HG03196 (cell line): ENCODE measurements at regions not wholly inside any gene's neighbourhood (a gene's known extent, or its start where the extent isn't known, plus 50 kb on each side); places are given as distances from the start of the nearest gene placed in this dataset.

Experiments used
- ATAC-seq: cut with Tn5 transposase; IDR thresholded peaks from one replicate; pipeline ENCODE4 v1.9.1; 2021; ENCODE audit not compliant: unreplicated experiment

DNA sequence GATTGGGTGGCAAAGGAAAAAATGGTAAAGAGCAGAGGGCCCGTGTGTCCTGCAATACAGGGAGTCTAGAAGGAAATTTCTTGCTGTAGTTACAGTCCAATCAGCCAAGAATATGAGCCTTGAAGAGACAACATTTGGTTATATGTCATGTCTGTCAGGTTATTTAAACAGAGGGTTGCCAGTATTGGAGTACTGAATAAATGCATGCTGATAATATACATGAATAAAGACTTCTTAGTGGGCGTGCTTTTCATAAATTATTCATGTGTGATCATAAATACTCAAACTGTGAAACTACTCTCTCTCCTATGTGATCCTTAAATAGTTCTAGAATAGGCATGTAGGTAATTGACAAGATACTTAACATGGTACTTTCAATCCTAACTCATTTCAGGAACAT is 249.0 kb downstream of the CRPPA start:
- no peak for ATAC-seq

DNA sequence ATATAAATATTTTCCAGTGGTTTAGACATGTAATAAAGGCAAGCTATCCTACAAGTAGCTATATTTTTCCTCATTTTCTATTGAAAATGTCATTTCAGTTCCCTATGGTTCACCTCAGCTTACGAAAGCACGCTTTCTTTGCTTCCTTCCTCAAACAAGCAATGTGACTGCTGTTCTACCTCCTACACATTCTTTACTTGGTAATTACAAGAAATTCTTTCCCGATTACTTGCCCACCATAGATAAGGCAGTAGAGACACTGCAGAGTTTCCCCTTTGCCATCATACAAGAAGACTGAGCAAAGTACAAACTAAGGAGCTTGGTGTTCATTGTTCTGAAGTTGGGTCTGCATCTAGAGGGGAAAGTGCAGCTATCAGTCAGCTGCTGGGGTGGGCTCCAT is 249.4 kb downstream of the CRPPA start:
- ATAC-seq: no peak

DNA sequence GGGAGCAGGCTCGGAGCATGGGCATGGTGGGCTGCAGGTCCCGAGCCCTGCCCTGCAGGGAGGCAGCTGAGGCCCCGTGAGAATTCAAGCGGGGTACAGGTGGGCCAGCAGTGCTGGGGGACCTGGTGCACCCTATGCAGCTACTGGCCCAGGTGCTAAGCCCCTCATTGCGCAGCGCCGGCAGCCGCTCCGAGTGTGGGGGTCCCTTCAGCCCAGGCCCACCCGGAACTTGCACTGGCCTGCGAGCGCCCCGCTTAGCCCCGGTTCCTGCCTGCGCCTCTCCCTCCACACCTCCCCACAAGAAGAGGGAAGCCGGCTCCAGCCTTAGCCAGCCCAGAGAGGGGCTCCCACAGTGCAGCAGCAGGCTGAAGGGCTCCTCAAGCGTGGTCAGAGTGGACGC is 250.7 kb downstream of the CRPPA start:
- no peak for ATAC-seq

DNA sequence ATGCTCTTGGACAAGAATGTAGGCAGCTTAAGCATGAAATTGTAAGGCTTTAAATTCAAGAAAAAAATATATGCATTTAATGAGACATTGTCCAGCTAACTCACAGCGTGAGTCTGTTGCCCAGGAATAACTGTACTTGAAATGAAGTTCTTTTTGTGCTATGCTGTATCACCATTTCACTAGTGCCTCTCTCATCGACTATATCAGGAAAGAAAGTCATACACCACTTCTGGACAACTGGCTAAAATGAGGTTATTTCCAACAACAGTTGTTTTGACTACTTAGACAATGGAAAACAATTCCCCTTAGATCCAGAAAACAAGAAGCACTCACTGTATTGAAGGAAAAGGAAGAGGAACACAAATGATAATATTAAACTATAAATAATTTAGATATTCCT is 251.8 kb downstream of the CRPPA start:
- ATAC-seq: no peak

DNA sequence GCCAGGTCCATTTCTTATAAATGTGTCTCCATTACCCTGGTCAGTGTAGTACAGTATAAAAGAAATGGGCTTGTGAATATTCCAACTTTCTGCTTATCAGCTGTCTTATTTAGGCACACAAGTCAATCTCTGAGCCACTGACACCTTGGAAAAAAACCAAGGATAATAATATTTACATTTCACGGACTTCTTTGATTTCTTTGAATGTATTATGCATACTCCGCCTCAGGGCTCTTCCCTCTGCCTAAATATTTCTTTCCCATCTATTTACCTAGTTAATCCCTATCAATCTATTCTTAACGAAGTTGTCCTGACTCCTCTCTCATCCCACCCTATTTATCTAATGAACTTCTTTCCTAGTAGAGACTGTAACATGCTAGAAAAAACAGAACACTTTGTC is 253.8 kb downstream of the CRPPA start:
- ATAC-seq: no peak

DNA sequence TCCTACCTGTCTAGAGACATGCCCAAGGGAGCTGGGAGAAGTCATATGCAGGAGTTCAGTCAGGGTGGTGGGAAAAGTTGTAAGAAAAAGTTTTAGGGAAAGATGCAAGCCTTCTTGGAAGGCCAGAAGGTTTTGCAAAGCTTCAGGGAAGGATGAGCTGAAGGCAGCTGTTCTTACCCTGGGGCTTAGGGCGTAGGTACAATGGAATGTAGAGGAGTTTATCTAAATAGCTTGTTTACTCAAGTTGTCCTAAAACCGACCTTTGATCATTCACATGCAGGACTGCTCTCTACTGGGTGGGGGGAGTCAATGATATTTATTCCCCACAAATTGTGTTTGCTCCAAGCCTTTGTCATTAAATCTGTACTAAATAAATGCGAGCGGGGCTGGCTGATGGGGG is 277.0 kb downstream of the CRPPA start:
- no peak for ATAC-seq

DNA sequence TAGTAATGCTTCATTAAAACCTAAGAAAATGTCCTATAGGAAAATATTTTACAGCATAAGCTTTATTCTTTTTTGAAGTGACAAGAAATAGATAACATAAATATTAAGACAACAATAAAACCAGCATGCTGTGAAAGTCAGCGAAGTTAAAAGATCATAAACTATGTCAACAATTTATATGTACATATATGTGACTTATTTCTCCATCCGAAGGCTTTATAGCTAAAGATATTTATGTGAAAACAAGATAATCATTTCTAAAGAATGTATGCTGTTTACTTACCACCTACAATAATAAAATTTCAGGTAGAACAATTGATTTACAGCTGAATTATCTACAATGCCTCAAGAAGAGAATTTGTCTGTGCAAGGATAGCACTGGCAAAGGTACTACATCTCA is 283.4 kb downstream of the CRPPA start:
- no peak for ATAC-seq

DNA sequence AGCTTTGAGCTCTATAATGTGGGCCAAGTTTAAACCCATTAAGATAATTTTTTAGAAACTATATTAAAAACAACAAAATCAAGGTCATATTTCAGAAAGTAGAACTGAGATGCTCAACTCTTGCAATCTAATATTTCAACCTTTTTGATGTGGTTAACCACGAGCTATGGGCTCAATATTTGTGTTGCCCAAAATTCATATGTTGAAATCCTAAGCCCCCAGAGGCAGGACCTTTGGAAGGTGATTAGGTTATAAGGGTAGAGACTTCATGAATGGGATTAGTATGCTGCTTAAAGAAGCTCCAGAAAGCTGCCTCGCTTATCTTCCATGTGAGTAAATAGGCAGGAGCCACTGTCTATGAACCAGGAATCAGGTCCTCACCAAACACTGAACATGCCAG is 284.4 kb downstream of the CRPPA start:
- no peak for ATAC-seq

DNA sequence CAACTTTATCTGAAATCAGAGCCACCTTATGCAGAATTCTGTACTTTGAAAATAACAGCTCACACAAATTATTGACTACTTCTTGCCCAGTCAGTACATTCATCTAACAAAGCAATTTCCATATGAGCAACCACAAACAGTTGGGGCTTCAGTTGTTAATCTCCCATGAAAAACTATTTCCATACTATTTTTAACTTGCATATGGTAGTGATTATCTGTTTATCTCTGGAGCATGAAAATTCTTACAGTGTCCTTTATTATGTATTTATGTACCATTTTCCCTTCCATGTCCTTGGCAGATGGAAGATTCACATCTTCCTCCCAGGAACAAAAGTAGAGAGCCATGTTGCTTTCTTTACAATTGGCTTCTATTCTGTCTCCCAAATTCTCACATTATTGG is 285.7 kb downstream of the CRPPA start:
- ATAC-seq: no peak

DNA sequence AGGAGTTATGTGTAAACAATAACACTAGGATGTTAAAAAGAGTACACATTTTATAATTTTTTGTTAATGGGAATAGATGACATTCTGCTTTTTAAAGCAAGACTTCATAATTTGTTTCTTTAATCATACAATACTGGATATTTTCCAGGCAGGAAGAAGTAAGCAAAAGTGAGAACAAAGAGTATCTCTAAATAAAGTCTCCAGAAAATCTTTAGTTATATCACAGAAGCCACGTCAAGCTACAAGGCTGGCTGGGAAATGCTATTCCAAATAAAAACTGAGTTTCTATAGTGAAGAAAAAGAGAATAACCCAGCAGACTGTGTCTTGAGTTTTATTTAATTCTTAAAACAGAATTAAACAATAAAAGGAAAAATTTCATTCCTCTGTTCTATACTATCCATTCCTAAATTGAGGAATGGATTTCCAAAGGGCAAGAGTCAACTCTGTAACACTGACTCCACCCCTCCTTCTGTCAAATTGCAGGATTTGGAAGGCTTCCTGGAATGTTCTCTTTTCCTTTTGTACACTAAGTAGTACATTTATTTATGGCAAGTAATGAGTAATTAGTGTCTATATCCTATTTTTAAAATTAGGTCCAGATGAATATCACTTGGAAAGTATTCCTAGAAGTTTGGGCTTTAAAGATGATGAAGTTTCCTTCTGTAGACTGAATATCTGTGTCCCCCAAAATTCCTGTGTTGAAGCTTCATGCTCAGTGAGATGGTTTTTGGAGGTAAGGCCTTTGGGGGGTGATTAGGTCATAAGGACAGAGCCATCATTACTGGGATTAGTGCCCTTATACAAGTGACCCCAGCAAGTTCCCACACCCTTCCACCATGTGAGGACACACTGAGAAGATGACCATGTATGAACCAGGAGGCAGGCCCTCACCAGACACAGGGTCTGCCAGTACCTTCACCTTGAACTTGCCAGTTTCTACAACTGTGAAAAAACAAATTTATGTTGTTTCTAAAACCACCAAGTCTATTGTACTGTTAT is 290.9 kb downstream of the CRPPA start:
- ATAC-seq: no peak

DNA sequence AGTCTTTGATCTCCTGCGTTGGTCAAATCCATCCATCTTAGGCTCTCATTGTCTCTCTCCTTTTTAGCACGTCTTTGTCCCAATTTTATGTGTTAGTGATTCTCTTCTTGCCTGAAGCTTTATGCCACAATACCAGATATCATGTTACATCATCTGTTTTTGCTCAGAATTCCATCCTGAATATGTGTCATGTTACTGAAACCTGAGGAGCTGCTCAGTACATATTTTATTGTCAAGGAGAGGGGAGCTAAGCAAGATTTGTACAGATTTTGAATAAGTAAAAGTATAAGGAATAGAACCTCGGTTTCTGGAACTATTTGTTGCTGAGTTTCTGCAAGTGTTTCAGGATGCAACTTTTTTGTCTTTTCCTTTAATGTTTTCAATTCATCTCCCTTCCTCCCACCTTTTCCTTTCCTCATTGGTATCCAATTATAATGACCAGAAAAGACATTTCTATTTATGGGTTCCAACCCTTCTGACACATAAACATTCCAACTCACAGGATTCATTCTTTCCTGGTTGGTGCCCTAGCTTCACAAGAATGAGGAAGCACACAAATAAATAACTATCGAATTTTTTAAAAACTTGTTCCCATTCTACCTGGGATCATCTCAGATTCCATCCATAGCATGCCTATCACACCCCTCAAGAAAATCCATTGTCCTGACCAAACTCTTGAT is 291.8 kb downstream of the CRPPA start:
- no peak for ATAC-seq

DNA sequence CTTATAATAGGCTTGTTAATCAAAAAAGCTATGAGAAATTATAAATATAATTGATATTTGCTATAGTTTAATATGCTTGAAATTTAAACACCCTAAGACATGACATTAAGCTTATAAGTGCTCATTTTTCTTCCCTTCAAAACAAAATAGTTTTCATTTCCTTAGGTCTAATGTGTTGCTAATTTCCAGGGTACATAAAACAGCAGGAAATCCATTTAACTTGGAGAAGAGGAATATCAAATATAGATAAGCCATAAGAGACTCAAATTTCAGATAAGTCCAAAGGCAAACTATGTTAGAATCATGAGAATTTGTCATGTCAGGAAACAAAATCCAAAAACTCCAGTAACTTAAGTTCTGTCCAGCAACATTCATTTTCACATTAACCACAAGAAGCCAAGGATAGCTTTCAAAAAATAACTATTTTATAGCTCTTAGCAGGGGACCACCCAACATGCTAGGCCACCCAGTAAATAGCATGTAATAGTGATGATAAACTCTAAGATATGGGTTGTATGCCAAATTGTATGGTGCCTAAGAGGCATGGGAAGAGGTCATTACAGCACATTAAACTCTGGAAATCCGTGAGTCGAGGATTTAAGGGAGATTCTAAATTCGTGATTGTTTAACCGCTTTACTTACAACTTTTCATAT is 298.1 kb downstream of the CRPPA start:
- ATAC-seq: no peak

DNA sequence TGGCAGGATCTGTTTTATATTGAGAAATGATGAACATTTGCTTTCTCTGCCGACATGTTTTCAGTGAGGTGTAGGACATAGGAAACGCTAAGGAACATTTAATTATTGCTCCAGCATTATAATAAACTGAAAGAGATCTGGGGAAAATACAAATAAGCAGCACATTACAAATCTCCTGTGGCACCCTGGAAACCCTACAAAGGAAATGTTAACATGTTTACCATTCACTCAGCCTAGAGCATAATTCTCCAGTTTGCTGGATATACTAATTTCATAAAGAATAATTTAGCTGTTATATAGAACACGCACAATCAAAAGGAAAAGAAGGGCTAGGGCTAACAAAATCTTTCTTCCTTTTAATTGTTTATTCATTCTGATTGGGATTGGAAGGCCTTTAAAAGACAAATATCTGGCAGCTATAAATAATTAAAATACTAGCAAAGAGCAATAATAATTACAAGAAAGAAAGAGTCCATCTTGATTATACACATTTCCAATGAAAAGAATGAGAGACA is 299.4 kb downstream of the CRPPA start:
- no peak for ATAC-seq

DNA sequence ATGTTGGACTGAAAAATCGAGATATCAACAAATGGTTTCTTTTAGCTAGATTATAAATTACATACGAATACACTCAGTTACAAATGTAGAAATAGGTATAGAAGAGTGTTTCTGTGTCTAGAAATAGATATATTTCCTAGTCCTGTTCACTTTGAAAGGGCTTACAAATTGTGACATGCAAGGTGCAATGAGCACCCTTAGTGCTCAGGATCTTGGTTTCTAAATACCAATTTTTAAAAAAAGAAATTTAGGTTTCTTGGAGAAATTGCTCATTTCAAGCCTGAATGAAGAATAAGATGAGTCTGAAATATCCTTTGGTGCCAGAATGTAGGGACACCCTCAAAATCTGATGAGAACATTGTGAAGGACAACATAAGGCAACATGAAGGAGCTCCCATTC is 306.0 kb downstream of the CRPPA start:
- ATAC-seq: no peak

DNA sequence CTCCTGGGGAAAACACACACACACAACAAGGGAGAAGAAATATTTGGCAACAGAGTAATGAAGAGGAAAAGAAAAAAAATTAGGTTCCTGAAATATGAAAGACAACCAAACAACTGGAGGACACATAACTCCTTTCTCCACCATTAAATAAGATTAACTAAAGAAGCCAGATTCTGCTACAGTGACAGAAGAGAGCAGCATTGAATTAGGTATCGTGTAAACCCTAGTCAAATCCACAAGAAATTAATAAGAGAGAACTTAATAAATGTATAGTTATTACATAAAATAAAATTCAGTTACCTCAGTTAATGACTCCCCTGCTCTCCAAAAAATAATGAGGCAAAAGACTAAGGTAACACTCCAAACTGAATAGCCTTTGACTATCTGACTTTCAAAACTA is 306.7 kb downstream of the CRPPA start:
- ATAC-seq: no peak

DNA sequence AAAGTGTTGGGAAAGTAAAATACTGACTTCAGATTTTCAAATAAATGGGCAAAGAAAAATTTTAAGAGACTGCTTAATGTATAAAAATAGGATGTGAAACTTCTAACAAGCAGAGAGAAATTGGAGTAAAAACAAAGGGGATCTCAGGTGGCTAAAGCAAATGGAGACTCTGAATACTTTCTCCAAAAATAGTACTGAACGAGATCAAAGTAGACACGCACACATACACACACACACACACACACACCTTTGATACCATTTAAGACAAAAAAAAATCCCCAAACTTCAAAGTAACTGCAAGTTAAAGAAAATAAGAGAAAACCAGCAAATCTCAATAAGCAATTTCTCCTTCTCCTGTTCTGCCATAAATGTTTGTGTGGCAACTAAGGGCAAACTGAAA is 307.3 kb downstream of the CRPPA start:
- no peak for ATAC-seq

DNA sequence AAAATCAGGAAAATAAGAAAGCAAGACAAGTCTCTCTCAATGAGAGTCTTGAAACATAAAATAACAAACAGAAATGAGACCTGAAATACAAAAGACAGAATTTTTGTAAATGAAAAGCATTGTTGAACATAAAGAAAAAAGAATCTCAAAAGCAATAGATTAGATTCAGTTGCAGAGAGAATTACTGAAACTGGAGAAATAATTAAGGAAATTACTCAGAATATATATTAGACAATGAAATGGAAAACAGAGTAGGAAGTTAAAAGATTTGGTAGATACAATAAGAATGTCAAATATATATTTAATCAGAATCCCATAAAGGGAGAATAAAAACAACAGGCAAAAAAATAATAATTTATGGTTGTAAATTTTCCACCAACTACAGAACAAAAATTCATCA is 308.3 kb downstream of the CRPPA start:
- ATAC-seq: no peak

DNA sequence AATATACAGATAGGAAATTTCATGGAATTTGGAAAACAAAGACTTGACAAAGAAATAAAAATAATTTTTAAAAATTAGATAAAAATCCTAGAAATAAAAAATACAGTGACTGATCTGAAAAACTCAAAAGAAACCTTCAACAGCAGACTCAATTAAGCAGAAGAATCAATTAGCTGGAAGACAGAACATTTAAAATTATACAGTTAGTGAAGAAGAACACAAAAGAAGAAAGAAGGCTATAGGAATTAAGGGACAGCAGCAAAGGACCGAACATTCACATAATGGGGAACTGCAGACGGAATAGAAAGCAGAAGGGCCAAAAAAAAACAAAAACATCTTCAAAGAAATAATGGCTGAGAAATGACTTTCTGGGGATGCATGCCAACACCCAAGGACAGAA is 314.5 kb downstream of the CRPPA start:
- ATAC-seq: no peak

DNA sequence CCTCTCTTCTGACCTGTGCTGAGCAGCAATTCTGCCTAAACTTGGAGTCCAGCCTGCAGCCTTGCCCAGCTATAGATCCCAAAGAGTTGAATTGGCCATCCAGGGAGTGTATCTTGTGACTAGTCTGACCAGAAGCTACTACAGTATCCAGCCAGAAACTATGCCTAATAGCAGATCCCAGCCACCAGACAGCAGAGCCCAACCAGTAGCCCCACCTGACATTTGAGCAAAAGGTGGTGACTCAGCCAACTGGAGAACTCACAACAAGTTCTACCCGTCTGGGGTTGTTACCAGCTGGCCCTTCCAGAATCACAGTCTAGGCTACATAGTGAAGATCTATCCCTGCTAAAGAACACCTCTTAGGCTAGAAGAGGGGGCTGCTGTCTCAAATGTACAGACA is 315.0 kb downstream of the CRPPA start:
- ATAC-seq: no peak

DNA sequence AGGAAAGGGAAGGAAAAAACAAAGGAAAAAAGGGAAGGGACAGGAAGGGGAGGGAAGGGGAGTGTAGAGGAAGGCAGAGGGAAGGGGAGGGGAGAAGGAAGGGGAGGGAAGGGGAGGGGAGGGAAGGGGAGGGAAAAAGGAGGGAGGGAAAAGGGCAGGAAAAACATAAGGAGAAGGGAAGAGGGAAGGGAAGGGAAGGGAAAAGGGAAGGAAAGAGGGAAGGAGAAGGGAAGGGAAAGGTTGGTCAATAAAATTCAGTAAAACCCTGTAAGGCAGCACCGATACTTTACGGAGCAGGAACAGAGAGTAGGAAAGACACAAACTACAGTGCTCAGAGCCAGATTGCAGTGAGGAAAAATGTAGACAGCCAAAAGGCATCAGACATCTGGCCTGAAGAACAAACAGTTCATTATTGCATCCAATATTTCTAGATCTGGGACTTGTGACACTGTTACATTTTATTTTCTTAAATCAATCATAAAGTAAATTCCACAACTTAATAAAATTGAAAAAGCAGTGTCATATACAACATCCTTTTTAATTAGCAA is 322.0 kb downstream of the CRPPA start:
- no peak for ATAC-seq

DNA sequence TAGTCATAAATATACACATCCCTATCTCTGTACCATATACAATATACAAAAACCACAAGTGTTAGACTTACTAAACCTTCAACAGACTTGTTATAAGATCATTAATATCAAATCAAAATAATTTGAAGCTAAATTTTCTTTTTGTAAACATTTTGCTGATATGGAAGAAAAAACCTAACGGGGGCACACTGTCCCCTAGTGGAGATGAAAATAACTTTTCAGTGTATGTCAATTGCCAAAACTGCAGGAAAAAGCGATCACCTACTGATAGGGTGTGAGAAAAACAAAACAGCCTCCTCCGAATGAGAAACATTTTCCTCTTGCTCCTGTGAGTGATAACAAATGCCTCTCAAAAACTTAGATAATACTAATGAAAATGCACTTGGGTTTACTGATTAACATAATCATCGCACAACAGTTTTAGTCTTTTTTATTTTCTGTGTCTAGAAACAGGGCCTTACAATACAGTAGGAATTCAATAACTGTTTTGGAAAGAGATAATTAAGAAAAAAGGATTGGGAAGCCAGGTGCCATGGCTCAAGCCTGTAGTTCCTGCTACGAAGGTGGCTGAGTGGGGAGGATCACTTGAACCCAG is 322.7 kb downstream of the CRPPA start:
- ATAC-seq: no peak
